ENCODE measurements at regions not wholly inside any gene's neighbourhood (a gene's known extent, or its start where the extent isn't known, plus 50 kb on each side); places are given as distances from the start of the nearest gene placed in this dataset.

DNA sequence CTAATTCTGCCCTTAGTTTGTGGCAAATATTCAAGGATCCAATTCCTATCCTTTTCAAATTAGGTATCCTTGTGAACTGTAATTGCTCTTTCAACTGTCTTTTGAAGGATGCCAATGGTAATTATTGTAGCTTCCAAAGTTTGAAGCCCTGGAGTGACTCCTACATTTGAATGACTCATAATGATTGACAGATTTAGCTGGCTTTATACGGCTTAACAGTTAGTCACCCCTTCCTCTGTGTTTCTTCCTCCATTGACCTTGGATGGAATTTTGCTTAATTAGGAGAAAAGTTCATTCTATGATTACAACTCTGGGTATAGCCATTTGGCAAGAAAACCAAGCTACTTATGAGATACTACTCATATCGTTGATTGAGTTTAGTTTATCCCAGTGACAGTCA, 639.3 kb upstream of the KIRREL3 start:
- TF ChIP-seq, protein P1, sequence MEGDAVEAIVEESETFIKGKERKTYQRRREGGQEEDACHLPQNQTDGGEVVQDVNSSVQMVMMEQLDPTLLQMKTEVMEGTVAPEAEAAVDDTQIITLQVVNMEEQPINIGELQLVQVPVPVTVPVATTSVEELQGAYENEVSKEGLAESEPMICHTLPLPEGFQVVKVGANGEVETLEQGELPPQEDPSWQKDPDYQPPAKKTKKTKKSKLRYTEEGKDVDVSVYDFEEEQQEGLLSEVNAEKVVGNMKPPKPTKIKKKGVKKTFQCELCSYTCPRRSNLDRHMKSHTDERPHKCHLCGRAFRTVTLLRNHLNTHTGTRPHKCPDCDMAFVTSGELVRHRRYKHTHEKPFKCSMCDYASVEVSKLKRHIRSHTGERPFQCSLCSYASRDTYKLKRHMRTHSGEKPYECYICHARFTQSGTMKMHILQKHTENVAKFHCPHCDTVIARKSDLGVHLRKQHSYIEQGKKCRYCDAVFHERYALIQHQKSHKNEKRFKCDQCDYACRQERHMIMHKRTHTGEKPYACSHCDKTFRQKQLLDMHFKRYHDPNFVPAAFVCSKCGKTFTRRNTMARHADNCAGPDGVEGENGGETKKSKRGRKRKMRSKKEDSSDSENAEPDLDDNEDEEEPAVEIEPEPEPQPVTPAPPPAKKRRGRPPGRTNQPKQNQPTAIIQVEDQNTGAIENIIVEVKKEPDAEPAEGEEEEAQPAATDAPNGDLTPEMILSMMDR (IDR thresholded peaks at IDR 0.05): no peak
- TF ChIP-seq ATF1 (CRISPR knock-in tag; IDR thresholded peaks at IDR 0.05) (no peak), ZNF121 (CRISPR knock-in tag; IDR thresholded peaks at IDR 0.05) (no peak), ATF3 (CRISPR knock-in tag; conservative IDR thresholded peaks at IDR 0.05) (no peak), GABPB1 (CRISPR knock-in tag; IDR thresholded peaks at IDR 0.05) (no peak), GTF2I (CRISPR knock-in tag; conservative IDR thresholded peaks at IDR 0.05) (no peak), ZBTB21 (CRISPR knock-in tag; IDR thresholded peaks at IDR 0.05; ENCODE audit: borderline replicate concordance) (no peak), CBFB (CRISPR knock-in tag; IDR thresholded peaks at IDR 0.05; ENCODE audit: low read depth) (no peak), ZNF138 (CRISPR knock-in tag; conservative IDR thresholded peaks at IDR 0.05) (no peak)
- TF ChIP-seq, protein P2, sequence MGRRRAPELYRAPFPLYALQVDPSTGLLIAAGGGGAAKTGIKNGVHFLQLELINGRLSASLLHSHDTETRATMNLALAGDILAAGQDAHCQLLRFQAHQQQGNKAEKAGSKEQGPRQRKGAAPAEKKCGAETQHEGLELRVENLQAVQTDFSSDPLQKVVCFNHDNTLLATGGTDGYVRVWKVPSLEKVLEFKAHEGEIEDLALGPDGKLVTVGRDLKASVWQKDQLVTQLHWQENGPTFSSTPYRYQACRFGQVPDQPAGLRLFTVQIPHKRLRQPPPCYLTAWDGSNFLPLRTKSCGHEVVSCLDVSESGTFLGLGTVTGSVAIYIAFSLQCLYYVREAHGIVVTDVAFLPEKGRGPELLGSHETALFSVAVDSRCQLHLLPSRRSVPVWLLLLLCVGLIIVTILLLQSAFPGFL (CRISPR knock-in tag; IDR thresholded peaks at IDR 0.05; ENCODE audit: borderline replicate concordance): no peak
- TF ChIP-seq, protein P3, sequence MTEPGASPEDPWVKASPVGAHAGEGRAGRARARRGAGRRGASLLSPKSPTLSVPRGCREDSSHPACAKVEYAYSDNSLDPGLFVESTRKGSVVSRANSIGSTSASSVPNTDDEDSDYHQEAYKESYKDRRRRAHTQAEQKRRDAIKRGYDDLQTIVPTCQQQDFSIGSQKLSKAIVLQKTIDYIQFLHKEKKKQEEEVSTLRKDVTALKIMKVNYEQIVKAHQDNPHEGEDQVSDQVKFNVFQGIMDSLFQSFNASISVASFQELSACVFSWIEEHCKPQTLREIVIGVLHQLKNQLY (CRISPR knock-in tag; IDR thresholded peaks at IDR 0.05): no peak
- TF ChIP-seq, protein P4, sequence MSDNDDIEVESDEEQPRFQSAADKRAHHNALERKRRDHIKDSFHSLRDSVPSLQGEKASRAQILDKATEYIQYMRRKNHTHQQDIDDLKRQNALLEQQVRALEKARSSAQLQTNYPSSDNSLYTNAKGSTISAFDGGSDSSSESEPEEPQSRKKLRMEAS (CRISPR knock-in tag; IDR thresholded peaks at IDR 0.05): no peak
- TF ChIP-seq, protein P5, sequence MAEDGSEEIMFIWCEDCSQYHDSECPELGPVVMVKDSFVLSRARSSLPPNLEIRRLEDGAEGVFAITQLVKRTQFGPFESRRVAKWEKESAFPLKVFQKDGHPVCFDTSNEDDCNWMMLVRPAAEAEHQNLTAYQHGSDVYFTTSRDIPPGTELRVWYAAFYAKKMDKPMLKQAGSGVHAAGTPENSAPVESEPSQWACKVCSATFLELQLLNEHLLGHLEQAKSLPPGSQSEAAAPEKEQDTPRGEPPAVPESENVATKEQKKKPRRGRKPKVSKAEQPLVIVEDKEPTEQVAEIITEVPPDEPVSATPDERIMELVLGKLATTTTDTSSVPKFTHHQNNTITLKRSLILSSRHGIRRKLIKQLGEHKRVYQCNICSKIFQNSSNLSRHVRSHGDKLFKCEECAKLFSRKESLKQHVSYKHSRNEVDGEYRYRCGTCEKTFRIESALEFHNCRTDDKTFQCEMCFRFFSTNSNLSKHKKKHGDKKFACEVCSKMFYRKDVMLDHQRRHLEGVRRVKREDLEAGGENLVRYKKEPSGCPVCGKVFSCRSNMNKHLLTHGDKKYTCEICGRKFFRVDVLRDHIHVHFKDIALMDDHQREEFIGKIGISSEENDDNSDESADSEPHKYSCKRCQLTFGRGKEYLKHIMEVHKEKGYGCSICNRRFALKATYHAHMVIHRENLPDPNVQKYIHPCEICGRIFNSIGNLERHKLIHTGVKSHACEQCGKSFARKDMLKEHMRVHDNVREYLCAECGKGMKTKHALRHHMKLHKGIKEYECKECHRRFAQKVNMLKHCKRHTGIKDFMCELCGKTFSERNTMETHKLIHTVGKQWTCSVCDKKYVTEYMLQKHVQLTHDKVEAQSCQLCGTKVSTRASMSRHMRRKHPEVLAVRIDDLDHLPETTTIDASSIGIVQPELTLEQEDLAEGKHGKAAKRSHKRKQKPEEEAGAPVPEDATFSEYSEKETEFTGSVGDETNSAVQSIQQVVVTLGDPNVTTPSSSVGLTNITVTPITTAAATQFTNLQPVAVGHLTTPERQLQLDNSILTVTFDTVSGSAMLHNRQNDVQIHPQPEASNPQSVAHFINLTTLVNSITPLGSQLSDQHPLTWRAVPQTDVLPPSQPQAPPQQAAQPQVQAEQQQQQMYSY (CRISPR knock-in tag; IDR thresholded peaks at IDR 0.05): no peak
- TF ChIP-seq, protein P6, sequence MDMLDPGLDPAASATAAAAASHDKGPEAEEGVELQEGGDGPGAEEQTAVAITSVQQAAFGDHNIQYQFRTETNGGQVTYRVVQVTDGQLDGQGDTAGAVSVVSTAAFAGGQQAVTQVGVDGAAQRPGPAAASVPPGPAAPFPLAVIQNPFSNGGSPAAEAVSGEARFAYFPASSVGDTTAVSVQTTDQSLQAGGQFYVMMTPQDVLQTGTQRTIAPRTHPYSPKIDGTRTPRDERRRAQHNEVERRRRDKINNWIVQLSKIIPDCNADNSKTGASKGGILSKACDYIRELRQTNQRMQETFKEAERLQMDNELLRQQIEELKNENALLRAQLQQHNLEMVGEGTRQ (CRISPR knock-in tag; IDR thresholded peaks at IDR 0.05): no peak

All from WTC11 (cell line).